ENCODE measurements at regions not wholly inside any gene's neighbourhood (a gene's known extent, or its start where the extent isn't known, plus 50 kb on each side); places are given as distances from the start of the nearest gene placed in this dataset.

DNA sequence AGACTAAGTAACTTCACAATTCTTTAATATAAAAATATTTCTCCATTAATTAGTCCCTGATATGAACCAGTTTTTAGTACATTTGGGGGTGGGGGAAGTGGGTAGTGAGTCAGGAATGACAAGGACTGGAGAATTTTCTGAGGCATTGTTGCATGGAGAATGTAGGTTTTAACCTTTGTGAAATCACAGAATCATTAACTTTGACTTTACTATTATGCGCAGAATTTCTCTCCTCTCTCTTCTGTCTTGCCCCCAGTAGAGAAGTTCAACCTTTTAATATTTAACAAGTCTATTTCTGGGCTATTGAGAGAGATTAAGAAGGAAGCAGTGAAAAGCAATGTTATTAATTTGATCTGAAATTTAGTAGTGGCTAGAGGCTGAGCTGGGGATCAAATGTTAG lies 597.0 kb downstream of the PCDH18 start:
- no CpG with 5 or more reads among the region's 1 CpG for WGBS (ENCODE audit: insufficient coverage)
- H3K9ac ChIP-seq (ENCODE audit: low read length), result no peak overlapping the region
- no peaks in the 10 kb centered on the region for H3K79me2 ChIP-seq (ENCODE audit: control insufficient read depth, insufficient read depth, low read length)
- CTCF ChIA-PET, result no interaction called here
- ATAC-seq (ENCODE audit: low read depth) (no peak), DNase-seq (no peak)
- H3K27me3 ChIP-seq (replicated peaks in 1 of 4; ENCODE audit: control extremely low read depth in 1 of 4, control insufficient read depth in 3 of 4, insufficient read depth in 4 of 4, low read length in 3 of 4), result no peaks in the 10 kb centered on the region
- no peak overlapping the region for H3K4me3 ChIP-seq (ENCODE audit: control extremely low read depth in 1 of 5, extremely low read depth in 1 of 5, insufficient read depth in 1 of 5, low read depth in 2 of 5, low read length in 4 of 5)
- Mint-ChIP-seq H3K4me3 (no peak overlapping the region), H3K27me3 (no peaks in the 10 kb centered on the region), H3K27ac (no peak overlapping the region), H3K9me3 (ENCODE audit: insufficient read depth) (no peaks in the 10 kb centered on the region), H3K4me1 (no peaks in the 10 kb centered on the region)
- H3K4me2 ChIP-seq (replicated peaks; ENCODE audit: low read depth, low read length, poor library complexity, severe bottlenecking), result no peak overlapping the region
- H2AFZ ChIP-seq (ENCODE audit: insufficient read depth, low read depth, low read length, poor library complexity, severe bottlenecking), result no peak overlapping the region
- no peaks in the 10 kb centered on the region for H3K9me3 ChIP-seq (ENCODE audit: control extremely low read depth in 1 of 3, control insufficient read depth in 2 of 3, insufficient read depth in 1 of 3, low read length in 2 of 3)
- H4K20me1 ChIP-seq (ENCODE audit: control insufficient read depth, insufficient read depth, low read length, poor library complexity, severe bottlenecking), result no peaks in the 10 kb centered on the region
- H3K4me1 ChIP-seq (ENCODE audit: control insufficient read depth in 2 of 2, insufficient read depth in 2 of 2, low read length in 2 of 2), result no peaks in the 10 kb centered on the region
- H3K36me3 ChIP-seq (replicated peaks in 1 of 2; ENCODE audit: control extremely low read depth in 1 of 2, control insufficient read depth in 1 of 2, extremely low read depth in 1 of 2, insufficient read depth in 2 of 2, low read length in 1 of 2), result no peaks in the 10 kb centered on the region
- intact Hi-C loops (cut with micrococcal nuclease), result no loop called here
- H3K27ac ChIP-seq (ENCODE audit: low read length in 2 of 2), result no peak overlapping the region
- POLR2A ChIA-PET, result no interaction called here
- no peak for TF ChIP-seq EZH2 (IDR thresholded peaks at IDR 0.05; ENCODE audit: borderline replicate concordance, insufficient read depth, low read depth, low read length, poor library complexity, severe bottlenecking)
- TF ChIP-seq CTCF (IDR thresholded peaks at IDR 0.05), result no peak

DNA sequence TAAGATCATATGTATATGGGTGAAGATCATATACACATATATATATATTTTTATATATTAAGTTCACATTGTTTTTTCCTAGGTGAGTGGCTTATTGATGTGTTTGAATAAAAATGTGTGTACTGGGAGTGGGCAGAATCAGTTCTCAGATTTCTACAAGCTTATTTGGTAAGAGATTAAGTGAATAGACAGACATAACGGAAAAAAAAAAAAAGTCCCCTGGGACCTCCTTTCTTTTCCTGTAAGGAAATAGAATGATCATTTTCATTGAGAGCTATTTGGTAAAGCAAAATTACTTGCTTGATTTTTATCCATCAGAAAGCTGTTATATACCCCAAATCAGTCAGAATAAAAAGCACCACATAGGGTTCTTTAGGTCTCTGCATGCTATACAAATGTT lies 597.7 kb downstream of the PCDH18 start:
- no peak overlapping the region for H3K4me3 ChIP-seq (ENCODE audit: control extremely low read depth in 1 of 5, extremely low read depth in 1 of 5, insufficient read depth in 1 of 5, low read depth in 2 of 5, low read length in 4 of 5)
- H3K4me2 ChIP-seq (replicated peaks; ENCODE audit: low read depth, low read length, poor library complexity, severe bottlenecking), result no peak overlapping the region
- ChIA-PET CTCF (no interaction called here), POLR2A (no interaction called here)
- intact Hi-C loops (cut with micrococcal nuclease), result no loop called here
- no CpG with 5 or more reads among the region's 1 CpG for WGBS (ENCODE audit: insufficient coverage)
- H3K79me2 ChIP-seq (ENCODE audit: control insufficient read depth, insufficient read depth, low read length), result no peaks in the 10 kb centered on the region
- no peaks in the 10 kb centered on the region for H3K27me3 ChIP-seq (replicated peaks in 1 of 4; ENCODE audit: control extremely low read depth in 1 of 4, control insufficient read depth in 3 of 4, insufficient read depth in 4 of 4, low read length in 3 of 4)
- H3K27me3 Mint-ChIP-seq, result no peaks in the 10 kb centered on the region
- no peaks in the 10 kb centered on the region for H3K36me3 ChIP-seq (replicated peaks in 1 of 2; ENCODE audit: control extremely low read depth in 1 of 2, control insufficient read depth in 1 of 2, extremely low read depth in 1 of 2, insufficient read depth in 2 of 2, low read length in 1 of 2)
- TF ChIP-seq EZH2 (IDR thresholded peaks at IDR 0.05; ENCODE audit: borderline replicate concordance, insufficient read depth, low read depth, low read length, poor library complexity, severe bottlenecking) (no peak), CTCF (IDR thresholded peaks at IDR 0.05) (no peak)
- no peaks in the 10 kb centered on the region for H3K4me1 Mint-ChIP-seq
- no peak overlapping the region for H3K27ac Mint-ChIP-seq
- H3K4me3 Mint-ChIP-seq, result no peak overlapping the region
- no peaks in the 10 kb centered on the region for H4K20me1 ChIP-seq (ENCODE audit: control insufficient read depth, insufficient read depth, low read length, poor library complexity, severe bottlenecking)
- no peak overlapping the region for H3K9ac ChIP-seq (ENCODE audit: low read length)
- H3K9me3 Mint-ChIP-seq (ENCODE audit: insufficient read depth), result no peaks in the 10 kb centered on the region
- no peak overlapping the region for H3K27ac ChIP-seq (ENCODE audit: low read length in 2 of 2)
- H2AFZ ChIP-seq (ENCODE audit: insufficient read depth, low read depth, low read length, poor library complexity, severe bottlenecking), result no peak overlapping the region
- DNase-seq, result no peak
- H3K9me3 ChIP-seq (ENCODE audit: control extremely low read depth in 1 of 3, control insufficient read depth in 2 of 3, insufficient read depth in 1 of 3, low read length in 2 of 3), result no peaks in the 10 kb centered on the region
- ATAC-seq (ENCODE audit: low read depth), result no peak
- no peaks in the 10 kb centered on the region for H3K4me1 ChIP-seq (ENCODE audit: control insufficient read depth in 2 of 2, insufficient read depth in 2 of 2, low read length in 2 of 2)
